BE2C (cell line): ENCODE measurements at regions not wholly inside any gene's neighbourhood (a gene's known extent, or its start where the extent isn't known, plus 50 kb on each side); places are given as distances from the start of the nearest gene placed in this dataset.

Experiments
- DNase-seq: peaks from one replicate; pipeline ENCODE4 v3.0.0-alpha.2; 2020
- H3K27me3 ChIP-seq: fragments of 250-450 bp; sonication (Bioruptor Pico); 2 replicates; pipeline ENCODE4 v1.5.1; 2020; ENCODE audit warnings: mild to moderate bottlenecking
- H3K36me3 ChIP-seq: fragments of 250-450 bp; sonication (Bioruptor Pico); 2 replicates; pipeline ENCODE4 v1.5.1; 2020; ENCODE audit warnings: mild to moderate bottlenecking
- H3K4me1 ChIP-seq: fragments of 250-450 bp; sonication (Bioruptor Pico); 2 replicates; pipeline ENCODE4 v1.5.1; 2020
- H3K4me3 ChIP-seq: 2 replicates; pipeline ENCODE4 v1.5.1; 2011; ENCODE audit warnings: low read depth, low read length
- H3K9me3 ChIP-seq: fragments of 250-450 bp; sonication (Bioruptor Pico); 2 replicates; pipeline ENCODE4 v1.5.1; 2020
- TF ChIP-seq, protein P1 (sequence below): IDR thresholded peaks from 2 replicates; pipeline ENCODE4 v1.5.1; 2012; ENCODE audit warnings: mild to moderate bottlenecking, low read depth, low read length

GRCh38 chr12:124370851-124371250, 76.0 kb downstream of the RFLNA start:
- Histone ChIP-seq H3K36me3 (peaks cover 71% of the 10 kb centered on the region), H3K4me1 (peaks cover 16% of the 10 kb centered on the region), H3K9me3 (no peaks in the 10 kb centered on the region), H3K27me3 (no peaks in the 10 kb centered on the region), H3K4me3 (no peak overlapping the region)
- TF ChIP-seq, protein P1, sequence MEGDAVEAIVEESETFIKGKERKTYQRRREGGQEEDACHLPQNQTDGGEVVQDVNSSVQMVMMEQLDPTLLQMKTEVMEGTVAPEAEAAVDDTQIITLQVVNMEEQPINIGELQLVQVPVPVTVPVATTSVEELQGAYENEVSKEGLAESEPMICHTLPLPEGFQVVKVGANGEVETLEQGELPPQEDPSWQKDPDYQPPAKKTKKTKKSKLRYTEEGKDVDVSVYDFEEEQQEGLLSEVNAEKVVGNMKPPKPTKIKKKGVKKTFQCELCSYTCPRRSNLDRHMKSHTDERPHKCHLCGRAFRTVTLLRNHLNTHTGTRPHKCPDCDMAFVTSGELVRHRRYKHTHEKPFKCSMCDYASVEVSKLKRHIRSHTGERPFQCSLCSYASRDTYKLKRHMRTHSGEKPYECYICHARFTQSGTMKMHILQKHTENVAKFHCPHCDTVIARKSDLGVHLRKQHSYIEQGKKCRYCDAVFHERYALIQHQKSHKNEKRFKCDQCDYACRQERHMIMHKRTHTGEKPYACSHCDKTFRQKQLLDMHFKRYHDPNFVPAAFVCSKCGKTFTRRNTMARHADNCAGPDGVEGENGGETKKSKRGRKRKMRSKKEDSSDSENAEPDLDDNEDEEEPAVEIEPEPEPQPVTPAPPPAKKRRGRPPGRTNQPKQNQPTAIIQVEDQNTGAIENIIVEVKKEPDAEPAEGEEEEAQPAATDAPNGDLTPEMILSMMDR, result no peak
- no peak for DNase-seq

DNA sequence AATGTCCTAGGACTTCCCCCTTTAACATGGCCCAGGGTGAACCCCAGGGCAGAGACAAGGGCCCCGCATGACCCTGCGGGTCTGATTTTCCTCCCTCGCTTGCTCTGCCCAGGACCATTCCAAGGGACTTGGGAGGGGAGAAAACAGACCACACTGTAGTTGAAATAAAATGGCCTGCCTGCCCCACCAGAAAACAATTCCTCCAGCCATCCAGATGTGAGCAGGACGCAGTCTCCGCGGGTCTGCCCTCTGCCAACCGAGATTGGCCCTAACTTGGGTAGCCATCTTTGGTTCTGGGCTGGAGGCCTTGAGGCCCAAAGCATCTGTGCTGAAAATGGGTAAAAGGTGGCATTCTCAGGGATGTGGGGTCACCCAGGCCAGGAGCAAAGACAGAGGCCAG, 75.5 kb downstream of the RFLNA start:
- no peaks in the 10 kb centered on the region for H3K27me3 ChIP-seq
- TF ChIP-seq, protein P1, result no peak
- H3K9me3 ChIP-seq, result no peaks in the 10 kb centered on the region
- H3K4me3 ChIP-seq, result no peak overlapping the region
- DNase-seq, result no peak
- peaks cover 16% of the 10 kb centered on the region for H3K4me1 ChIP-seq
- H3K36me3 ChIP-seq, result peaks cover 70% of the 10 kb centered on the region

DNA sequence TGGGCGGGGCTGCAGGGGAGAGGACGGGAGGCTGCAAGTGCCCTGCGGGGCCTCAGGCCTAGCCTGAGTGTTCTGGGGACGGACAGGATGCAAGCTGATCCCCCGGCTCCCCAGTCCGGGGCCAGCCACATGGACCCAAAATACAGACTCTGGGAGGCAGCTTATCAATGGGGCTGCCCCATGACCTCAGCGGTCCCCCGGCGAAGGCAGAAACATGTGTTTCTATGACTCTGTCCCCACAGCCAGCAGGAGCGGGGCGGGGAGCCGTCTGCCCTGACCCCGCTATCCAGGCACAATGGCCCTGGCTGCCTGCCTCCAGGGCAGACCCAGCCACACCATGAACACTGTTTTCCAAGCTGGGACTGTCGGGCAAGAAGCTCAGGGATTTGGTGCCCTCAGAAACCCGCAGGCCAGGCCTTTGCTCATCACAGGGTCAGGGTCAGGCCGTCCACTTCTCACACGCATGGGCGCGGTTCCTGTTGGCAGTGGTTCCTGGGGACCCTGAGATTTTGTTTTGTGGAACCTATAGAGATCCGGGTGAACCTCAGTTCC, 75.0 kb downstream of the RFLNA start:
- no peak overlapping the region for H3K4me3 ChIP-seq
- H3K36me3 ChIP-seq, result peaks cover 69% of the 10 kb centered on the region
- peaks cover 16% of the 10 kb centered on the region for H3K4me1 ChIP-seq
- no peaks in the 10 kb centered on the region for H3K27me3 ChIP-seq
- DNase-seq, result peak; percentile 44
- no peaks in the 10 kb centered on the region for H3K9me3 ChIP-seq
- TF ChIP-seq, protein P1, result no peak

- Histone ChIP-seq H3K9me3 (no peaks in the 10 kb centered on the region), H3K27me3 (no peaks in the 10 kb centered on the region), H3K4me1 (peaks cover 16% of the 10 kb centered on the region), H3K4me3 (no peak overlapping the region), H3K36me3 (peaks cover 63% of the 10 kb centered on the region)
- no peak for DNase-seq
- TF ChIP-seq, protein P1, result no peak
These were observed 74.3 kb downstream of the RFLNA start for GRCh38 chr12:124369055-124369826.

DNA sequence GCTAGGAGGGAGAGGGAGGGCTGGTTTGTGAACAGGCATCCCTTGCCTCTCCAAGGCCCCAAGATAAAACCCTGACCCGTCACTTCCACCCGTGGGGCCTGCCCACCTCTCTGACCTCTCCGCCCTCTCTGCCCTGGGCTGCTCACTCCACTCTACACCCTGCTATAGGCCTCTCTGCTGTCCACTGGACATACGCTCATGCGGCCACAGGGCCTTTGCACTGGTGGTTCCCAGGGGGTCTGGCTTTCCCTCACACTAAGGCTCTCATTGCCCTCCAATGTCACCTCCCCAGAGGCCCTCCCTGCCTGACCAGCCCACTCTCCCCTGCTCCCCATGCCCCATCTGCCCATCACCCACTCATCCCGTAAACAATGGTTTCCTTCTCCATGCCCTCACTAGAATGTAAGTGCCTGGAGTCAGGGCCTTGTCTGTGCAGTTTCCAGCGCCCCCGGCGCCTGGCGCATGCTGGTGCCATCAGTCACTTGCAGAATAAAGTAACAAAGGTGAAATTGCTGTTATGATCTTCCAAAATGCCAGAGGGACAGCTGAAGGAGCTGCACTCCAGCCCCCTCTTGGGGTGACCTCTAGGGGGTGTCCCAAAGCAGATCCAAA, 73.6 kb downstream of the RFLNA start:
- H3K4me1 ChIP-seq, result peaks cover 16% of the 10 kb centered on the region
- TF ChIP-seq, protein P1, result peak; percentile 17; the same call in 1 of the 2 replicates
- H3K36me3 ChIP-seq, result peaks cover 59% of the 10 kb centered on the region
- H3K9me3 ChIP-seq, result no peaks in the 10 kb centered on the region
- H3K27me3 ChIP-seq, result no peaks in the 10 kb centered on the region
- no peak for DNase-seq
- no peak overlapping the region for H3K4me3 ChIP-seq
